HEK293 (cell line): ENCODE measurements at regions not wholly inside any gene's neighbourhood (a gene's known extent, or its start where the extent isn't known, plus 50 kb on each side); places are given as distances from the start of the nearest gene placed in this dataset.

Experiments
- CTCF ChIP-seq: fragments of 450-650 bp; formaldehyde crosslinking; IDR thresholded peaks from 2 replicates; pipeline ENCODE4 v1.5.1; 2016; ENCODE audit warnings: missing biosample characterization, missing genetic modification characterization
- SP2 ChIP-seq: fragments of 450-650 bp; formaldehyde crosslinking; IDR thresholded peaks from 2 replicates; pipeline ENCODE4 v1.5.1; 2016; ENCODE audit warnings: missing biosample characterization, missing genetic modification characterization
- ZFP69B ChIP-seq: fragments of 450-650 bp; formaldehyde crosslinking; IDR thresholded peaks from 2 replicates; pipeline ENCODE4 v1.5.1; 2016; ENCODE audit warnings: missing biosample characterization, missing genetic modification characterization
- ZNF610 ChIP-seq: fragments of 450-650 bp; formaldehyde crosslinking; IDR thresholded peaks from 2 replicates; pipeline ENCODE4 v1.5.1; 2016; ENCODE audit warnings: missing biosample characterization, missing genetic modification characterization, borderline replicate concordance

- TF ChIP-seq CTCF (tag by site-specific recombination) (no peak), ZFP69B (no peak), ZNF610 (tag by site-specific recombination) (no peak), SP2 (tag by site-specific recombination) (no peak)
These were observed 944.9 kb upstream of the GYPC start for GRCh38 chr2:125711075-125711474.
